Activated B cell treated with CpG ODN at 0.5 μM for 24 hours (primary cell): ENCODE measurements at regions not wholly inside any gene's neighbourhood (a gene's known extent, or its start where the extent isn't known, plus 50 kb on each side); places are given as distances from the start of the nearest gene placed in this dataset.

Source experiments
- ATAC-seq: fragments of 200-7000 bp; cut with Tn5 transposase; one replicate; pipeline ENCODE4 v1.10.0; 2021; ENCODE audit warnings: low read depth, mild to moderate bottlenecking, moderate library complexity
- CTCF ChIA-PET: fragments of 350-600 bp; sonication (Branson Sonifier 250); formaldehyde crosslinking; loops from one replicate; lab custom pipeline; 2021; ENCODE audit warnings: antibody characterized with exemption; lab: Charles Lee
- POLR2A ChIA-PET: fragments of 350-600 bp; sonication (Branson Sonifier 250); formaldehyde crosslinking; loops from one replicate; lab custom pipeline; 2021; ENCODE audit warnings: antibody characterized with exemption; lab: Charles Lee
- DNase-seq: peaks from one replicate; pipeline ENCODE4 v3.0.0; 2022
- H3K27ac Mint-ChIP-seq: one replicate; pipeline ENCODE4 v1.8.0; 2020; ENCODE audit warnings: mixed read lengths
- H3K27me3 Mint-ChIP-seq: one replicate; pipeline ENCODE4 v1.8.0; 2021; ENCODE audit warnings: mixed read lengths
- H3K36me3 Mint-ChIP-seq: one replicate; pipeline ENCODE4 v1.8.0; 2021; ENCODE audit warnings: low read depth, mixed read lengths
- H3K4me1 Mint-ChIP-seq: one replicate; pipeline ENCODE4 v1.8.0; 2021; ENCODE audit warnings: mixed read lengths
- H3K4me3 Mint-ChIP-seq: one replicate; pipeline ENCODE4 v1.8.0; 2020; ENCODE audit warnings: mild to moderate bottlenecking, mixed read lengths
- H3K9me3 Mint-ChIP-seq: one replicate; pipeline ENCODE4 v1.8.0; 2020; ENCODE audit warnings: mixed read lengths
- intact Hi-C: fragments of 100-400 bp; cut with micrococcal nuclease; formaldehyde crosslinking; loops from one replicate; pipeline ENCODE4 v1.15.1; 2024
- TF ChIP-seq, protein P1 (sequence below): fragments of 200-600 bp; IDR thresholded peaks from one replicate; pipeline ENCODE4 v1.8.0; 2022; ENCODE audit warnings: antibody characterized with exemption, mild to moderate bottlenecking

DNA sequence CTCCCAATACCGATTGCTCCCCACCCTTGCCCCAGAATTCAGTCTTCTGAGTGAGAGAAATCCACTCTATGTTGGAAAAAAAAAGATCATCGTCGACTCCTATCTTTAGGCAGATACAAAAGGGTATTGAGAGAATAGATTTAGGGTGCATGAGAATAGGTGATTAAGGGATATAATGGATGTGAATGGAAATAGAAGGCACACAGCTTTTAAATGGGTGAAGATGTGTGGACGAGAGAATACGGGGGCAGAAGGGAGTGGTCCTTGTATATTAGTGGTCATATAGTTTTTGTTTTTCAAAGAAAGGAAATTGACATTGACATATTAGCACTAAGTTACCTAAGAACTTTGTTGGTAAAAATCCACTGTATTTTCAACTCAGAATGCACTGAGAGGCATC is 98.6 kb upstream of the HDAC9 start:
- DNase-seq, result no peak
- intact Hi-C loops, result no loop called here
- TF ChIP-seq, protein P1, sequence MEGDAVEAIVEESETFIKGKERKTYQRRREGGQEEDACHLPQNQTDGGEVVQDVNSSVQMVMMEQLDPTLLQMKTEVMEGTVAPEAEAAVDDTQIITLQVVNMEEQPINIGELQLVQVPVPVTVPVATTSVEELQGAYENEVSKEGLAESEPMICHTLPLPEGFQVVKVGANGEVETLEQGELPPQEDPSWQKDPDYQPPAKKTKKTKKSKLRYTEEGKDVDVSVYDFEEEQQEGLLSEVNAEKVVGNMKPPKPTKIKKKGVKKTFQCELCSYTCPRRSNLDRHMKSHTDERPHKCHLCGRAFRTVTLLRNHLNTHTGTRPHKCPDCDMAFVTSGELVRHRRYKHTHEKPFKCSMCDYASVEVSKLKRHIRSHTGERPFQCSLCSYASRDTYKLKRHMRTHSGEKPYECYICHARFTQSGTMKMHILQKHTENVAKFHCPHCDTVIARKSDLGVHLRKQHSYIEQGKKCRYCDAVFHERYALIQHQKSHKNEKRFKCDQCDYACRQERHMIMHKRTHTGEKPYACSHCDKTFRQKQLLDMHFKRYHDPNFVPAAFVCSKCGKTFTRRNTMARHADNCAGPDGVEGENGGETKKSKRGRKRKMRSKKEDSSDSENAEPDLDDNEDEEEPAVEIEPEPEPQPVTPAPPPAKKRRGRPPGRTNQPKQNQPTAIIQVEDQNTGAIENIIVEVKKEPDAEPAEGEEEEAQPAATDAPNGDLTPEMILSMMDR, result no peak
- H3K27me3 Mint-ChIP-seq, result no peaks in the 10 kb centered on the region
- no peak for ATAC-seq
- no peak overlapping the region for H3K27ac Mint-ChIP-seq
- peaks cover 45% of the 10 kb centered on the region for H3K4me1 Mint-ChIP-seq
- H3K9me3 Mint-ChIP-seq, result no peaks in the 10 kb centered on the region
- ChIA-PET POLR2A (no interaction called here), CTCF (no interaction called here)
- H3K4me3 Mint-ChIP-seq, result no peak overlapping the region
- H3K36me3 Mint-ChIP-seq, result no peaks in the 10 kb centered on the region

DNA sequence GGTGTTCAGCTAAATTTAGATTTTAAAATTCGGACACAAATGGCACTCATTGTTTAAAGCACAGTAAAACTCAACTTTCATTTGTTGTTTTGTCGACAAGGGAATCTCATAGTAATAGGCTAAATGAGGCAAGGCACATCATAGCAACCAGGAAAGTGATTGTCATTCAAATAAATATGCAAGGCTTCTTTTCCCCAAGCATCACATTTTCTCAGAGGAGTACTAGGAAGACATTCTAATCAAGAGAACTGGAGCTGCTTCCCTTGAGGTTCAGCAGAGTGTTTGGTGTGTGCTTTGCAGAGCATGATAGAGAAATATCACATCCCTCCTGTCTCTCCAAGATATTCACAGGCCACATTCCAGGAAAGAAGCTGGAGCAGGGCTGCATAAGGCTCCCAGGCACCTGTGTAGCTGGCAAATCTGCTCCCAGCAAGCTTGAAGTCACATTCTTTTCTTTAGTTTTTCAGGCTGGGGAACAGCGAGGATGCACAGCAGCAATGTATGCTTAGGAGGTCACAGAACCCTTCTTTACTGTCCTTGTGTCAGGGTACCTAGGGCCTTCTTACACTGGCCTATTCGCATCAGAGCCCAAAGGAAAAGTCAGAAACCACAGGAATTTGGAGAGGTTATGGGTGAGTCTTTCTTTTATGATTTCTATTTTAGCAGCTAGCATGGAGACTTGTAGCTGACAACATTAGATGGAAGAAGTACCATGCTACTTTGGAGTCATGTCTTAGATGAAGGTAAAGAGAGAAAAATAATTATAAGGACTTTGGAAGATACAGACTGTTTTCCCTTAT is 95.9 kb upstream of the HDAC9 start:
- ATAC-seq, result no peak
- no peaks in the 10 kb centered on the region for H3K27me3 Mint-ChIP-seq
- no peaks in the 10 kb centered on the region for H3K9me3 Mint-ChIP-seq
- TF ChIP-seq, protein P1, result no peak
- POLR2A ChIA-PET, result interaction anchor here (0.6 kb wide), 1 partner anchor 148 kb away, joined by 3 read pairs; no protein-coding TSS in a partner anchor
- no peak overlapping the region for H3K4me3 Mint-ChIP-seq
- DNase-seq, result no peak
- H3K4me1 Mint-ChIP-seq, result peaks cover 44% of the 10 kb centered on the region
- intact Hi-C loops, result loop anchor here (2.0 kb wide), 1 partner anchor 13 kb away; no protein-coding TSS in a partner anchor
- CTCF ChIA-PET, result interaction anchor here (1.1 kb wide), 1 partner anchor 42 kb away, joined by 3 read pairs; no protein-coding TSS in a partner anchor
- no peak overlapping the region for H3K27ac Mint-ChIP-seq
- no peaks in the 10 kb centered on the region for H3K36me3 Mint-ChIP-seq

DNA sequence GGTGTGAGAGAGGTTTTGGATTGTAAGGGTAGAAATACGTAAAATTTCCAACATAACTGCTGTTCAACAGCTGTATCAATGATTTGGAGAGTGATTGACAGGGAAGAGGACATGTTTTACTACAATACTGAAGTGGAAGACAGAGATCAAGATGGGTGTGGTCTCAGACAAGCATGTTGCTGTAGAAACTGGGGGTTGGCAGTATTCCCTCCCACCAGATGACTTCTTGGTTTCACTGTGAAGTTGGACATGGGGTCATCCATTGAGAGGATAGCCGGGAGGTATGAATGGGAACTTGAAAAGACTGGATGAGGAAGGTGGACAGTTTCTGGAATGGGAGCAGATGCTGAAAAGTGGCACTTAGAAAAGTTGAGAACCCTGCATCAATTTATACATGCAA is 95.3 kb upstream of the HDAC9 start:
- H3K27me3 Mint-ChIP-seq, result no peaks in the 10 kb centered on the region
- no peak for DNase-seq
- no peak overlapping the region for H3K27ac Mint-ChIP-seq
- CTCF ChIA-PET, result interaction anchor here (0.5 kb wide), 1 partner anchor 209 kb away, joined by 3 read pairs; no protein-coding TSS in a partner anchor
- H3K36me3 Mint-ChIP-seq, result no peaks in the 10 kb centered on the region
- TF ChIP-seq, protein P1, result no peak
- peak overlapping the region; percentile 11 for H3K4me3 Mint-ChIP-seq
- intact Hi-C loops, result no loop called here
- POLR2A ChIA-PET, result interaction anchor here (0.9 kb wide), 1 partner anchor 97 kb away, joined by 3 read pairs; no protein-coding TSS in a partner anchor
- H3K9me3 Mint-ChIP-seq, result no peaks in the 10 kb centered on the region
- ATAC-seq, result no peak
- peaks cover 50% of the 10 kb centered on the region for H3K4me1 Mint-ChIP-seq

DNA sequence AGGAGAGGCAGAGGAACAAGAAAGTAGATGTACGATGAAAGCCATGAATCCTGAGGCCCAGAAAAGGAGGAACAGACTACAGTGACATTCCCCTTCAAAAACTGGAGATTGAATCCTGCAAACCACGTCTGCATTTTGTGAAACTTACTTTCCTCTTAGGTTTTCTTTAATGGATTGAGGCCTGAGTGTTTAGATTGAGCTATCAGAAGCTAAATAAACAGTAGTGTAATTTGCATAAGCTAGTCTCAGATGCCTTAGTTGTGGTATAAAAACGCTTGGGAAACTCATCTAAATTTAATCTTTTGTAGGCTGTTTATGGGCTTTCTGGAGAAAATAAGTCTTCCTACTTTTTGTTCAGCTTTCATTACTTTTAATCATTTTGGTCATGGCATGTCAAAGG is 94.8 kb upstream of the HDAC9 start:
- TF ChIP-seq, protein P1, result no peak
- POLR2A ChIA-PET, result interaction anchor here (0.9 kb wide), 1 partner anchor 96 kb away, joined by 3 read pairs; no protein-coding TSS in a partner anchor
- DNase-seq (no peak), ATAC-seq (no peak)
- CTCF ChIA-PET, result interaction anchor here (0.5 kb wide), 1 partner anchor 209 kb away, joined by 3 read pairs; no protein-coding TSS in a partner anchor
- Mint-ChIP-seq H3K27ac (no peak overlapping the region), H3K36me3 (no peaks in the 10 kb centered on the region), H3K4me1 (peaks cover 54% of the 10 kb centered on the region), H3K27me3 (no peaks in the 10 kb centered on the region), H3K9me3 (no peaks in the 10 kb centered on the region), H3K4me3 (peak overlapping the region; percentile 11)
- intact Hi-C loops, result loop anchor here (1.0 kb wide), 1 partner anchor 9 kb away; no protein-coding TSS in a partner anchor

DNA sequence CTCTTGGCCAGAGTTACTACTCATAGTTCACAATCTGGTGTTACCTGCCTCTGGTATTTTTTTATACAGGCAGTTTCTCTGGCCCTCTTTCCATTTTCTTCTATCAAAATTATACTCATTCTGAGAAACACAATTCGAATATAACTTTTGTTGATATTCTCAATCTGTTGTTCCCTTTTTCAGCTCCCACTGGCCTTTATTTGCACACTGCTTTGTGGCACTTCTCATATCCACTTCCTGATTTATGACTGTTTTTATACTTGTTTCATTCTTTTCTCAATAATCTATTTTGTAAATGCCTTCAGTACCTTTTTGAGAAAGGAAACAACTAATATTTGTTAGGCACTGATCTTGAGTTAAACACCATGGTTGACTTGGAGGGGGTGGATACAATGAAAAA is 93.8 kb upstream of the HDAC9 start:
- Mint-ChIP-seq H3K4me1 (peaks cover 56% of the 10 kb centered on the region), H3K9me3 (no peaks in the 10 kb centered on the region), H3K4me3 (peak overlapping the region; percentile 40), H3K27me3 (no peaks in the 10 kb centered on the region), H3K36me3 (no peaks in the 10 kb centered on the region), H3K27ac (peak overlapping the region; percentile 71)
- TF ChIP-seq, protein P1, result no peak
- POLR2A ChIA-PET, result interaction anchor here (1.0 kb wide), 1 partner anchor 94 kb away, joined by 3 read pairs; the partner anchor contains the start of gene HDAC9
- intact Hi-C loops, result loop anchor here (1.0 to 2.0 kb wide), 2 partner anchors 10 to 21 kb away; no protein-coding TSS in a partner anchor
- CTCF ChIA-PET, result interaction anchor here (0.9 to 1.0 kb wide), 2 partner anchors 44 to 264 kb away, joined by 3 read pairs; no protein-coding TSS in a partner anchor
- ATAC-seq (peak; percentile 45), DNase-seq (no peak)
